K562 (cell line): ENCODE measurements at regions not wholly inside any gene's neighbourhood (a gene's known extent, or its start where the extent isn't known, plus 50 kb on each side); places are given as distances from the start of the nearest gene placed in this dataset.
"Not testable (repeated sequence)": the region's sequence is repeated elsewhere in the genome, so short reads cannot be mapped to it uniquely, and the experiment has no call there.

Source experiments
- CC2D1A ChIP-seq: fragments of 450-650 bp; IDR thresholded peaks from 2 replicates; pipeline ENCODE4 v1.6.1; 2017; ENCODE audit warnings: mild to moderate bottlenecking
- CREB1 ChIP-seq, 2 experiments: sonication (generic) in 1 of 2; formaldehyde crosslinking in 1 of 2; IDR thresholded peaks; 2 replicates each; pipeline versions ENCODE4 v1.6.1 to v1.8.0; 2012 to 2022; ENCODE audit warnings: inconsistent platforms in 1 of 2, mild to moderate bottlenecking in 1 of 2, missing genetic modification reagents in 1 of 2, moderate library complexity in 1 of 2
- CREM ChIP-seq: IDR thresholded peaks from 2 replicates; pipeline ENCODE4 v1.6.1; 2014; ENCODE audit warnings: antibody characterized with exemption, low read depth
- CTCF ChIP-seq, 3 experiments: IDR thresholded peaks in 2 of 3; conservative IDR thresholded peaks in 1 of 3; 2 replicates each; pipeline ENCODE4 v1.5.1; 2011 to 2012; ENCODE audit warnings: low read length in 3 of 3, mild to moderate bottlenecking in 3 of 3, control low read depth in 2 of 3, improper control_type of control experiment in 1 of 3, inconsistent platforms in 1 of 3, low read depth in 1 of 3, mixed read lengths in 1 of 3, moderate library complexity in 1 of 3; ENCODE audit not compliant: insufficient read depth in 2 of 3
- DIDO1 ChIP-seq: fragments of 450-650 bp; IDR thresholded peaks from 2 replicates; pipeline ENCODE4 v1.6.1; 2016; ENCODE audit warnings: low read depth, missing biosample characterization, missing genetic modification characterization
- DPF2 ChIP-seq: fragments of 450-650 bp; IDR thresholded peaks from 2 replicates; pipeline ENCODE4 v1.6.1; 2016
- MTA1 ChIP-seq: fragments of 450-650 bp; IDR thresholded peaks from 2 replicates; pipeline ENCODE4 v1.6.1; 2017; ENCODE audit warnings: borderline replicate concordance
- MYC ChIP-seq, 2 experiments: fragments of 250-450 bp in 1 of 2; sonication (Bioruptor Pico) in 1 of 2; IDR thresholded peaks; 2 replicates each; pipeline versions ENCODE4 v1.5.1 to v1.6.1; 2012 to 2021; ENCODE audit warnings: low read depth in 2 of 2, borderline replicate concordance in 1 of 2, improper control_type of control experiment in 1 of 2, low read length in 1 of 2, mild to moderate bottlenecking in 1 of 2, moderate library complexity in 1 of 2
- NR3C1 ChIP-seq: sonication (generic); formaldehyde crosslinking; IDR thresholded peaks from 2 replicates; pipeline ENCODE4 v1.8.1; 2022; ENCODE audit warnings: missing genetic modification reagents
- POLR2G ChIP-seq: fragments of 200-400 bp; formaldehyde crosslinking; IDR thresholded peaks from 2 replicates; pipeline ENCODE4 v1.6.1; 2017; ENCODE audit warnings: low read depth, mild to moderate bottlenecking, antibody characterized with exemption, low read length, moderate library complexity
- RFX5 ChIP-seq: IDR thresholded peaks from 2 replicates; pipeline ENCODE4 v1.6.1; 2011; ENCODE audit warnings: low read depth, mild to moderate bottlenecking, improper control_type of control experiment, low read length
- SP1 ChIP-seq: sonication (generic); formaldehyde crosslinking; IDR thresholded peaks from 2 replicates; pipeline ENCODE4 v1.8.1; 2022; ENCODE audit warnings: mild to moderate bottlenecking, missing genetic modification reagents
- ZBTB11 ChIP-seq, 3 experiments: fragments of 200-800 bp in 1 of 3; fragments of 250-450 bp in 1 of 3; fragments of 450-650 bp in 1 of 3; sonication (Bioruptor Pico) in 1 of 3; sonication (Bioruptor generic) in 1 of 3; formaldehyde crosslinking in 1 of 3; IDR thresholded peaks; 2 replicates each; pipeline versions ENCODE4 v1.6.1 to v1.8.0; 2016 to 2022; ENCODE audit warnings: mild to moderate bottlenecking in 2 of 3, missing genetic modification characterization in 2 of 3, missing compliant biosample characterization in 1 of 3, moderate library complexity in 1 of 3
- ZNF444 ChIP-seq: fragments of 250-450 bp; sonication (Bioruptor Pico); IDR thresholded peaks from 2 replicates; pipeline ENCODE4 v1.4.0; 2020; ENCODE audit warnings: mild to moderate bottlenecking, moderate library complexity

- TF ChIP-seq CC2D1A; POLR2G; DPF2; CTCF (IDR thresholded peaks at IDR 0.05 in 2 of 3, conservative IDR thresholded peaks at IDR 0.05 in 1 of 3; ENCODE audit: insufficient read depth in 2 of 3, low read depth in 1 of 3, low read length in 3 of 3); DIDO1 (tag); MTA1; SP1; CREM; MYC (IDR thresholded peaks at IDR 0.05; ENCODE audit: low read depth, low read length); MYC (CRISPR knock-in tag; IDR thresholded peaks at IDR 0.05; ENCODE audit: borderline replicate concordance, low read depth); ZBTB11 (CRISPR knock-in tag; IDR thresholded peaks at IDR 0.05); CREB1 (IDR thresholded peaks at IDR 0.05); CREB1 (CRISPR knock-in tag; IDR thresholded peaks at IDR 0.05); NR3C1 (CRISPR knock-in tag); RFX5; ZNF444 (CRISPR knock-in tag): not testable (repeated sequence)
These were observed 199.8 kb upstream of the PRSS16 start for GRCh38 chr6:27047725-27048124.
